OCI-LY1 (cell line): ENCODE measurements at regions not wholly inside any gene's neighbourhood (a gene's known extent, or its start where the extent isn't known, plus 50 kb on each side); places are given as distances from the start of the nearest gene placed in this dataset.
"Not testable (repeated sequence)": the region's sequence is repeated elsewhere in the genome, so short reads cannot be mapped to it uniquely, and the experiment has no call there.

ENCODE experiments used
- H2AFZ ChIP-seq: fragments of 200-600 bp; sonication (generic), shearing (Covaris generic); 2 replicates; pipeline ENCODE4 v1.6.0; 2014; ENCODE audit warnings: antibody characterized with exemption, mild to moderate bottlenecking, low read length
- H3F3A ChIP-seq: fragments of 200-600 bp; sonication (generic), shearing (Covaris generic); 2 replicates; pipeline ENCODE4 v1.6.0; 2014; ENCODE audit warnings: mild to moderate bottlenecking, antibody characterized with exemption, low read length, moderate library complexity; ENCODE audit not compliant: insufficient read depth
- H3K27ac ChIP-seq: fragments of 200-600 bp; sonication (generic); 2 replicates; pipeline ENCODE4 v1.5.1; 2014; ENCODE audit warnings: low read length, mixed run types, mild to moderate bottlenecking, low read depth; ENCODE audit not compliant: poor library complexity, severe bottlenecking
- H3K27me3 ChIP-seq: fragments of 200-600 bp; sonication (generic); 2 replicates; pipeline ENCODE4 v1.6.0; 2014; ENCODE audit warnings: antibody characterized with exemption, mild to moderate bottlenecking, low read length, moderate library complexity; ENCODE audit not compliant: insufficient read depth
- H3K36me3 ChIP-seq: fragments of 200-600 bp; sonication (generic); 2 replicates; pipeline ENCODE4 v1.6.1; 2014; ENCODE audit warnings: mild to moderate bottlenecking, antibody characterized with exemption, low read length, moderate library complexity, mixed read lengths; ENCODE audit not compliant: insufficient read depth
- H3K4me1 ChIP-seq: fragments of 200-600 bp; sonication (generic); 2 replicates; pipeline ENCODE4 v1.5.1; 2014; ENCODE audit warnings: mild to moderate bottlenecking, low read length, moderate library complexity; ENCODE audit not compliant: insufficient read depth, severe bottlenecking
- H3K4me2 ChIP-seq: fragments of 200-600 bp; sonication (generic), shearing (Covaris generic); 2 replicates; pipeline ENCODE4 v1.6.1; 2014; ENCODE audit warnings: low read length
- H3K4me3 ChIP-seq: fragments of 200-600 bp; sonication (generic); 2 replicates; pipeline ENCODE4 v1.5.1; 2014; ENCODE audit warnings: low read length, low read depth, mild to moderate bottlenecking, mixed read lengths; ENCODE audit not compliant: poor library complexity, severe bottlenecking
- H3K79me2 ChIP-seq: fragments of 200-600 bp; shearing (Covaris generic); 2 replicates; pipeline ENCODE4 v1.6.1; 2016; ENCODE audit warnings: mixed run types, low read length, mixed read lengths; ENCODE audit not compliant: insufficient read depth
- H3K9ac ChIP-seq: fragments of 200-600 bp; sonication (generic), shearing (Covaris generic); 2 replicates; pipeline ENCODE4 v1.6.1; 2014; ENCODE audit warnings: mild to moderate bottlenecking, low read length, mixed read lengths
- H3K9me2 ChIP-seq: fragments of 200-600 bp; sonication (generic), shearing (Covaris generic); 2 replicates; pipeline ENCODE4 v1.6.1; 2014; ENCODE audit warnings: low read depth, mild to moderate bottlenecking, low read length, mixed read lengths
- H3K9me3 ChIP-seq: fragments of 200-600 bp; shearing (Covaris generic); 2 replicates; pipeline ENCODE4 v1.6.1; 2014; ENCODE audit warnings: low read length, mixed read lengths
- H4K20me1 ChIP-seq: fragments of 200-600 bp; sonication (generic), shearing (Covaris generic); 2 replicates; pipeline ENCODE4 v1.6.0; 2016; ENCODE audit warnings: mild to moderate bottlenecking, low read length; ENCODE audit not compliant: insufficient read depth
- CTCF ChIP-seq: fragments of 200-600 bp; sonication (generic), shearing (Covaris generic); IDR thresholded peaks from 2 replicates; pipeline ENCODE4 v1.5.1; 2017; ENCODE audit warnings: mild to moderate bottlenecking, antibody characterized with exemption, low read length, moderate library complexity, mixed read lengths
- EZH2 ChIP-seq: fragments of 200-600 bp; sonication (generic), shearing (Covaris generic); IDR thresholded peaks from 2 replicates; pipeline ENCODE4 v1.8.0; 2017; ENCODE audit warnings: borderline replicate concordance, mixed run types, mild to moderate bottlenecking, antibody characterized with exemption, low read length, moderate library complexity, mixed read lengths

DNA sequence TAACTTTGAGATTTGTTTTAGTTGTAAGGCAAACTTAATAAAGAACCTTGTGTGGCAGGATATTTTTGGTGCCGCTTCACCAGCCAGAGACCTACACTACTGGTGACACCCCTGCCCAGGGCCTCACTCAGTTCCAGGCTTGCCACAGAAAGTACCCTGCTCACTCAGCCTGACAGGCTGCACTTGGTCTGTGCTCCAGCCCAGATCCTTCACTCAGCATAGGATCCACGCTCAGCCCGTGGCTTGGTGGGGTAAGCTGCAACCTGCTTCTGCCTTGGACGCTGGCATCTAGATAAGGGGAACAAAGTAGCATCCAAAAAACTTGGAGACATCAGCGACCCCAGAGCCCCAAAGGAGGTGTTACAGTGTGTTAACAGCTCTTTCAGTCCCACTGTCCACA, 825.5 kb downstream of the EPHA3 start:
- Histone ChIP-seq H3K4me2 (no peak overlapping the region), H3K9me2 (no peaks in the 10 kb centered on the region), H3F3A (no peaks in the 10 kb centered on the region), H4K20me1 (no peaks in the 10 kb centered on the region), H3K36me3 (no peaks in the 10 kb centered on the region), H3K9me3 (no peaks in the 10 kb centered on the region), H3K27ac (no peak overlapping the region), H3K4me1 (no peaks in the 10 kb centered on the region), H3K9ac (no peak overlapping the region), H3K79me2 (no peaks in the 10 kb centered on the region), H3K27me3 (no peaks in the 10 kb centered on the region), H3K4me3 (no peak overlapping the region), H2AFZ (no peak overlapping the region)
- no peak for TF ChIP-seq CTCF
- TF ChIP-seq EZH2: no peak

DNA sequence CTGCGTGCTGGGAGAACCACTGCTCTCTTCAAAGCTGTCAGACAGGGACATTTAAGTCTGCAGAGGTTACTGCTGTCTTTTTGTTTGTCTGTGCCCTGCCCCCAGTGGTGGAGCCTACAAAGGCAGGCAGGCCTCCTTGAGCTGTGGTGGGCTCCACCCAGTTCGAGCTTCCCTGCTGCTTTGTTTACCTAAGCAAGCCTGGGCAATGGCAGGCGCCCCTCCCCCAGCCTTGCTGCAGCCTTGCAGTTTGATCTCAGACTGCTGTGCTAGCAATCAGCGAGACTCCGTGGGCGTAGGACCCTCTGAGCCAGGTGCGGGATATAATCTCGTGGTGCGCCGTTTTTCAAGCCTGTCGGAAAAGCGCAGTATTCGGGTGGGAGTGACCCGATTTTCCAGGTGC, 837.0 kb downstream of the EPHA3 start:
- not testable (repeated sequence) for H2AFZ ChIP-seq, H3K4me3 ChIP-seq, H3K79me2 ChIP-seq, H3F3A ChIP-seq, H3K36me3 ChIP-seq, H3K9me2 ChIP-seq, H3K4me1 ChIP-seq, H3K27ac ChIP-seq, H3K9me3 ChIP-seq, H3K4me2 ChIP-seq, H3K27me3 ChIP-seq, H3K9ac ChIP-seq, H4K20me1 ChIP-seq

- TF ChIP-seq CTCF (no peak), EZH2 (no peak)
- H3K27me3 ChIP-seq: no peaks in the 10 kb centered on the region
- no peaks in the 10 kb centered on the region for H3K4me1 ChIP-seq
- no peak overlapping the region for H3K4me3 ChIP-seq
- H3K36me3 ChIP-seq: no peaks in the 10 kb centered on the region
- no peak overlapping the region for H3K27ac ChIP-seq
- no peaks in the 10 kb centered on the region for H4K20me1 ChIP-seq
- H3K4me2 ChIP-seq: no peak overlapping the region
- no peak overlapping the region for H3K9ac ChIP-seq
- no peaks in the 10 kb centered on the region for H3K9me2 ChIP-seq
- no peak overlapping the region for H2AFZ ChIP-seq
- H3K9me3 ChIP-seq: no peaks in the 10 kb centered on the region
- no peaks in the 10 kb centered on the region for H3K79me2 ChIP-seq
- no peaks in the 10 kb centered on the region for H3F3A ChIP-seq
These were observed 839.5 kb downstream of the EPHA3 start for GRCh38 chr3:89946884-89947283.

- no peaks in the 10 kb centered on the region for H3K4me1 ChIP-seq
- no peak overlapping the region for H3K4me2 ChIP-seq
- no peaks in the 10 kb centered on the region for H3K36me3 ChIP-seq
- H3K9ac ChIP-seq: no peak overlapping the region
- no peaks in the 10 kb centered on the region for H3K27me3 ChIP-seq
- H2AFZ ChIP-seq: no peak overlapping the region
- no peaks in the 10 kb centered on the region for H3K9me3 ChIP-seq
- H3K9me2 ChIP-seq: no peaks in the 10 kb centered on the region
- TF ChIP-seq EZH2 (no peak), CTCF (no peak)
- H3K79me2 ChIP-seq: no peaks in the 10 kb centered on the region
- no peak overlapping the region for H3K4me3 ChIP-seq
- no peaks in the 10 kb centered on the region for H4K20me1 ChIP-seq
- no peak overlapping the region for H3K27ac ChIP-seq
- no peaks in the 10 kb centered on the region for H3F3A ChIP-seq
These were observed 840.0 kb downstream of the EPHA3 start for GRCh38 chr3:89947337-89947954.
